OCI-LY3 (cell line): ENCODE measurements at regions not wholly inside any gene's neighbourhood (a gene's known extent, or its start where the extent isn't known, plus 50 kb on each side); places are given as distances from the start of the nearest gene placed in this dataset.

Experiments used
- EZH2phosphoT487 ChIP-seq: fragments of 200-600 bp; shearing (Covaris generic); IDR thresholded peaks from 2 replicates; pipeline ENCODE4 v1.6.1; 2018; ENCODE audit warnings: antibody characterized with exemption, mixed run types, low read depth
- TF ChIP-seq, protein P1 (sequence below): fragments of 200-600, 300-600 bp; sonication (generic); IDR thresholded peaks from 2 replicates; pipeline ENCODE4 v1.5.1; 2014; ENCODE audit warnings: antibody characterized with exemption, low read length, low read depth

DNA sequence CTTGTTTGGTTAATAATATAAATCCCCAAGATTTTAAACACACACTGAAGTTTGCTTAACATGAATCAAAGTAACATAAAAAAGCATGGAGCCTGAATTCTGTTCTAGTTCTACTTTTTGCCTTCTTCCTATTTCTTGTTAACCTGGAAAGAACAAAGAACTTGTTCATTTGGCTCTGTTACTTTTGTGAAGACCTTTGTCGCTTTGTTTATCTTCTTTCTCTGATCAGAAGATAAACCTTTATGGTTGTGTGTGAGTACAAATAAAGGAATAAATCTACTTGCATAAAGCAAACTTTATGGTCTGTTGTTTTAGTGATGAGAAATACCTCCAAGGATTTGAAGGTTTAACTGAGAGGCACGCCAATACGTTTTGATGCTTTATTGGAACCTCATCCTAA is 210.1 kb upstream of the SATB1 start:
- TF ChIP-seq, protein P1, sequence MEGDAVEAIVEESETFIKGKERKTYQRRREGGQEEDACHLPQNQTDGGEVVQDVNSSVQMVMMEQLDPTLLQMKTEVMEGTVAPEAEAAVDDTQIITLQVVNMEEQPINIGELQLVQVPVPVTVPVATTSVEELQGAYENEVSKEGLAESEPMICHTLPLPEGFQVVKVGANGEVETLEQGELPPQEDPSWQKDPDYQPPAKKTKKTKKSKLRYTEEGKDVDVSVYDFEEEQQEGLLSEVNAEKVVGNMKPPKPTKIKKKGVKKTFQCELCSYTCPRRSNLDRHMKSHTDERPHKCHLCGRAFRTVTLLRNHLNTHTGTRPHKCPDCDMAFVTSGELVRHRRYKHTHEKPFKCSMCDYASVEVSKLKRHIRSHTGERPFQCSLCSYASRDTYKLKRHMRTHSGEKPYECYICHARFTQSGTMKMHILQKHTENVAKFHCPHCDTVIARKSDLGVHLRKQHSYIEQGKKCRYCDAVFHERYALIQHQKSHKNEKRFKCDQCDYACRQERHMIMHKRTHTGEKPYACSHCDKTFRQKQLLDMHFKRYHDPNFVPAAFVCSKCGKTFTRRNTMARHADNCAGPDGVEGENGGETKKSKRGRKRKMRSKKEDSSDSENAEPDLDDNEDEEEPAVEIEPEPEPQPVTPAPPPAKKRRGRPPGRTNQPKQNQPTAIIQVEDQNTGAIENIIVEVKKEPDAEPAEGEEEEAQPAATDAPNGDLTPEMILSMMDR, result no peak
- no peak for TF ChIP-seq EZH2phosphoT487
